Lower leg skin (tissue), 3 donors: ENCODE measurements at regions not wholly inside any gene's neighbourhood (a gene's known extent, or its start where the extent isn't known, plus 50 kb on each side); places are given as distances from the start of the nearest gene placed in this dataset.

Experiments
- POLR2A ChIP-seq, 2 donors: fragments of 450-650 bp; IDR thresholded peaks; one replicate each; pipeline ENCODE4 v1.6.1; 2016 to 2017; ENCODE audit warnings: antibody characterized with exemption in 2 of 2, mild to moderate bottlenecking in 1 of 2, moderate library complexity in 1 of 2
- TF ChIP-seq, protein P1 (sequence below), 3 donors: fragments of 450-650 bp; IDR thresholded peaks; one replicate each; pipeline ENCODE4 v1.5.1; 2016; ENCODE audit warnings: antibody characterized with exemption in 3 of 3, mild to moderate bottlenecking in 3 of 3, moderate library complexity in 2 of 3

DNA sequence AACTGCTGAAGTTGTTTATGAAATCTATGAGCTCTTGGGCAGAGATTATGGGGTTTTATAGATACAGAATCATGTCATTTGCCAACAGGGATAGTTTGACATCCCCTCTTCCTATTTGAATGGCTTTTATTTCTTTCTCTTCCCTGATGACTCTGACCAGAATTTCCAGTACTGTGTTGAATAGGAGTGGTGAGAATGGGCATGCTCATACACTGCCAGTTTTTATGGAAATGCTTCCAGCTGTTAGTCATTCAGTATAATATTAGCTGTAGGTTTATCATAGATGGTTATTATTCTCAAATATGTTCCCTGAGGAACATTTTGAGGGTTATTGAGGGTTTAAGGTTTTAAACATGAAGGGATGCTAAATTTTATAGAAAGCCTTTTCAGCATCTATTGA, 121.2 kb downstream of the NR4A2 start:
- TF ChIP-seq, protein P1, sequence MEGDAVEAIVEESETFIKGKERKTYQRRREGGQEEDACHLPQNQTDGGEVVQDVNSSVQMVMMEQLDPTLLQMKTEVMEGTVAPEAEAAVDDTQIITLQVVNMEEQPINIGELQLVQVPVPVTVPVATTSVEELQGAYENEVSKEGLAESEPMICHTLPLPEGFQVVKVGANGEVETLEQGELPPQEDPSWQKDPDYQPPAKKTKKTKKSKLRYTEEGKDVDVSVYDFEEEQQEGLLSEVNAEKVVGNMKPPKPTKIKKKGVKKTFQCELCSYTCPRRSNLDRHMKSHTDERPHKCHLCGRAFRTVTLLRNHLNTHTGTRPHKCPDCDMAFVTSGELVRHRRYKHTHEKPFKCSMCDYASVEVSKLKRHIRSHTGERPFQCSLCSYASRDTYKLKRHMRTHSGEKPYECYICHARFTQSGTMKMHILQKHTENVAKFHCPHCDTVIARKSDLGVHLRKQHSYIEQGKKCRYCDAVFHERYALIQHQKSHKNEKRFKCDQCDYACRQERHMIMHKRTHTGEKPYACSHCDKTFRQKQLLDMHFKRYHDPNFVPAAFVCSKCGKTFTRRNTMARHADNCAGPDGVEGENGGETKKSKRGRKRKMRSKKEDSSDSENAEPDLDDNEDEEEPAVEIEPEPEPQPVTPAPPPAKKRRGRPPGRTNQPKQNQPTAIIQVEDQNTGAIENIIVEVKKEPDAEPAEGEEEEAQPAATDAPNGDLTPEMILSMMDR (IDR thresholded peaks at IDR 0.05), result no peak
- no peak for TF ChIP-seq POLR2A (IDR thresholded peaks at IDR 0.05)
